ENCODE measurements at regions not wholly inside any gene's neighbourhood (a gene's known extent, or its start where the extent isn't known, plus 50 kb on each side); places are given as distances from the start of the nearest gene placed in this dataset.

DNA sequence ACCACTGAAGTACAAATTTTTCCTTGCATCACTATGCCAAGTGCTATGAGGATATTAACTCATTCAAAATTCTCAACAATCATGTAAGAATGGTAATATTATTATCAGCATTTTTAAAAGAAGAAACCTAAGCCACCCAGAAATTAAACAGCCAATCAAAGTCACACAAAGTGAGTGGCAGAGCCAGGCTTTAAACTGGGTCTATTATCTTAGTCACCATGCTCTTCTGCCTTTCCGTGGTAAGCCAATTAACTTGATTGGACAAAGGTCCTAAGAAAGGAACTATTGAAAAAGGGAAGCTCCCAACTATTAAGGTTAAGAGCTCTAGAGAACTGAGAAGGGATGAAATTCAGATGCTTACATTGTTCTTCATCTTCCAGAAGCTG, 111.5 kb downstream of the ASB9 start (continued):
- TF ChIP-seq, protein P1, sequence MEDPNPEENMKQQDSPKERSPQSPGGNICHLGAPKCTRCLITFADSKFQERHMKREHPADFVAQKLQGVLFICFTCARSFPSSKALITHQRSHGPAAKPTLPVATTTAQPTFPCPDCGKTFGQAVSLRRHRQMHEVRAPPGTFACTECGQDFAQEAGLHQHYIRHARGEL (CRISPR knock-in tag; IDR thresholded peaks at IDR 0.05), result no peak
- TF ChIP-seq TAF15 (IDR thresholded peaks at IDR 0.05; ENCODE audit: low read depth, low read length, poor library complexity, severe bottlenecking), result no peak
- TF ChIP-seq ZNF543 (CRISPR knock-in tag; IDR thresholded peaks at IDR 0.05), result no peak
- TF ChIP-seq REL (CRISPR knock-in tag; conservative IDR thresholded peaks at IDR 0.05), result no peak
- no peak for TF ChIP-seq ZFP37 (CRISPR knock-in tag; IDR thresholded peaks at IDR 0.05; ENCODE audit: borderline replicate concordance)

DNA sequence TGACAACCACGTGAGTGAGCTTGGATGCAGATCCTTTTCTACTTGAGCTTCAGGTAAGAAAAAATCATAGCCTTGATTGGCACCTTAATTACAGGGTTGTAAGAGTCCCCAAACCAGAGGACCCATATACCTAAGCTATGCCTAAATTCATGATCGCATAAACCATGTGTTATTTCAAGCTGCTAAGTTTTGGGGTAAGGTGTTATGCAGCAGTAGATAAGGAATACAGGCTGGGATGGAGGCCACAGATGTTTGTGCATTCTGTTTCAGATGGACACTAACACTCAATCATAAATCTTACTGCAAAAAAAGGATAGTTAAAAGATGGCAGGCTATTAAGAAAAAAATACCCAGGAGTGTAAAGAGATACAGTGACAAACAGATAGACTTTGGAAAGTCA, 112.3 kb downstream of the ASB9 start:
- no peak for TF ChIP-seq ZNF724P (CRISPR knock-in tag; IDR thresholded peaks at IDR 0.05; ENCODE audit: borderline replicate concordance)
- no peak for TF ChIP-seq NFE2L2 (IDR thresholded peaks at IDR 0.05; ENCODE audit: low read length)
- TF ChIP-seq RARA (CRISPR knock-in tag; IDR thresholded peaks at IDR 0.05), result no peak
- TF ChIP-seq SP4 (CRISPR knock-in tag; IDR thresholded peaks at IDR 0.05), result no peak
- FAIRE-seq, result no peak
- no peak overlapping the region for H3K4me3 ChIP-seq (replicated peaks in 1 of 3; ENCODE audit: insufficient read depth in 1 of 3, low read depth in 2 of 3, low read length in 3 of 3)
- no peak overlapping the region for H3K4me2 ChIP-seq (ENCODE audit: low read depth, low read length)
- ChIA-PET CTCF (ENCODE audit: low intra/inter-chr PET ratio, low total read pairs) (no interaction called here), POLR2A (no interaction called here)
- DNase-seq (ENCODE audit: low spot score), result no peak
- H4K20me1 ChIP-seq (ENCODE audit: insufficient read depth, low read length), result no peaks in the 10 kb centered on the region
- no peaks in the 10 kb centered on the region for H3K9me3 ChIP-seq (ENCODE audit: low read length)
- H3K79me2 ChIP-seq (ENCODE audit: insufficient read depth, low read length), result no peaks in the 10 kb centered on the region
- H3K36me3 ChIP-seq (replicated peaks in 1 of 2; ENCODE audit: control insufficient read depth in 1 of 2, insufficient read depth in 2 of 2, low read length in 2 of 2), result no peaks in the 10 kb centered on the region
- H3K27me3 ChIP-seq (ENCODE audit: control insufficient read depth in 1 of 2, insufficient read depth in 2 of 2, low read length in 2 of 2), result no peaks in the 10 kb centered on the region
- no peak overlapping the region for H2AFZ ChIP-seq (ENCODE audit: low read length)
- ATAC-seq, result no peak
- BruUV-seq (replicated peaks), result no TSS peak
- intact Hi-C loops (cut with micrococcal nuclease; ENCODE audit: unreplicated experiment) (no loop called here), in situ Hi-C loops (cut with HindIII; ENCODE audit: extremely low pct_ligation_motif_present, low pct_unique_long_range_greater_than_20kb) (no loop called here)
- H3K9ac ChIP-seq (ENCODE audit: insufficient read depth, low read depth, low read length), result no peak overlapping the region
- no peaks in the 10 kb centered on the region for H3K4me1 ChIP-seq (ENCODE audit: insufficient read depth, low read length)
- no peak overlapping the region for H3K27ac ChIP-seq (ENCODE audit: extremely low read length, insufficient read depth, low read length)
- WGBS (ENCODE audit: low lambda C conversion rate), result 0% methylated on average over 2 of the region's 2 CpGs

Measured in HepG2 (cell line).